C1 segment of cervical spinal cord (tissue), 14 donors: ENCODE measurements at regions not wholly inside any gene's neighbourhood (a gene's known extent, or its start where the extent isn't known, plus 50 kb on each side); places are given as distances from the start of the nearest gene placed in this dataset.
"Not testable (repeated sequence)": the region's sequence is repeated elsewhere in the genome, so short reads cannot be mapped to it uniquely, and the experiment has no call there.

Experiments used
- DNase-seq, 14 donors: peaks; one replicate each; lab custom pipeline; 2025; lab: John Stamatoyannopoulos, UW

DNA sequence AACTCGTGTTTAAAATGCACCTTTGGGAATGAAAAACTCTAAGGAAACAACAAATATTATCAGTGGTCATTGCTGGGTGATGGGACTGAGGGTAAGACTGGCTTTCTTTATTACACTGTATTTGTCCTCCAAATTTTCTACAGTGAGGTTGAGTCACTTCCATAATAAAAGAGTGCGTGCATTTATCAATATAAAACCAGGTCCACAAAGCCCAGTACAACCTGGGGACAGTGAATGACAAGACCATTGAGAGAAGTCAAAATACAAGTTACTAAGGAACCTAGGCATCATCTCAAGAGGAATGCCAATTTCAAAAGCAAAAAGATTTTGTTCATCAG lies 76.4 kb downstream of the MAGED4 start:
- DNase-seq: no peak

DNA sequence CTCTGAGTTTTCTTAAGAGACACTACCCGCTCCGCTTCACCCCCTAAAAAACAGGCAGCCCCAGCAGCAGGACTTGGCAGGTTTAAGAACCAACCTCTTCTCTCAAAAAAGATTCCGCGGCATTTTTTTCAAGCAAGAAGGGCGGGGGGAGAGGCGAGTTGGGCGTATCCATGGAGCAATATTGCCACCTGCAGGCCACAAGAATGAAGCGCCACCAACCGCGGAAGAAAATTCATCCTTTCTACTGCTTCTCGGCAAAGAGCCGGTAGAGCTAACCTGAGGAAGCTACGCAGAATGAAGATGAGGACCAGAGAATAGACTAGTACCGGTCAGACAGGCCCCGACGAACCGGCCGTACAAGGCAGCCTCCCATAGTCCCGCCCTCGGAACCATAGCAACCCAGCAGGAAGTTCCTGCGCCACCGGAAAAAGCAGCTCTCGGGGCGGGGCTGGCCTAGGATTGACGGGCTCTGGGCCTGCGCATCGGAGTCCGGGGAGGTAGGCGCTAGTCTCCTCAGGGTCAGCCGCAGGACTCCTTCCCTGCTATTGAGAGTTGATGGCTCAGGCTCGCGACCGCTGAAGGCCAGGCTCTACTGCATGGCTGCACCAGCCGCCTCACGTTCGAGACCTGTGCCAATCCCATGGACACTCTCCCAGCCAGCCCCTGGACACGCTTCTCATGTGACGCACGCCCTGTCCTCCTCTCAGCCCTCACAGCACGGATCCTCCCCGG lies 76.9 kb downstream of the MAGED4 start:
- peak; percentile 74 to 97 (median 94) for DNase-seq

GRCh38 chrX:52262195-52262546 lies 77.5 kb downstream of the MAGED4 start:
- DNase-seq: peak in 1 of 14 donors; percentile 10

DNA sequence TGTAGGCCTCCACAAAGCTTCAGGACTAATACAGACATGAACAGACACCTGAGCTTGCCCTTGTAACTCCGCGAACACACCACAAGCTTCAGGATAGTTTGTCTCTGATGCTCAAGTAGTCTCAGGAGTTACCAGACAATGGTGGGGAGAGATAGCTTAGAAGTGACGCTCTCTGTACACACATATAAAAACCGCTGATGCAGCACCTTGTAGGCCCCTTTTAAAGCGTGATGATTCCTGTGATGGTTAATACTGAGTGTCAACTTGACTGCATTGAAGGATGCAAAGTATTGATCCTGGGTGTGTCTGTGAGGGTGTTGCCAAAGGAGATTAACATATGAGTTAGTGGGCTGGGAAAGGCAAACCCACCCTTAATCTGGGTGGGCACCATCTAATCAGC lies 78.7 kb downstream of the MAGED4 start:
- no peak for DNase-seq

DNA sequence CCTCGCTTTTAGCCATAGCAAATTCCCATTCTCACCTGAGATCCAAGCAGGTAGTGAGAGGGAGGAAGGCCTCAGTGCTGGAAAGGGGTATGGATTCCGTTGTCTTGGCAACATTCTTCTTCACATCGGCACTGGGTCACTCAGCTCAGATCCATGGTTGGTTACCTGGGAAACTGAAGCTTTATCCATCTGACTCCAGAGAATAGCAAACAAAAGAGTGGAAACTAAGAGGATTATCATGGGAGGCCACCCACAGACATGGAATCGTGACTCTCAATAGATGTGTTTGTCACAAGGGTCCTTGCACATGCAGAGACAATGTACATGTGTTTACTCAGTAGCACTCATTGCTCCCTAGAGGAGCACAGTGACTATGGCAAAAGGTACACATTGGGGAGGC lies 81.0 kb downstream of the MAGED4 start:
- no peak for DNase-seq

DNA sequence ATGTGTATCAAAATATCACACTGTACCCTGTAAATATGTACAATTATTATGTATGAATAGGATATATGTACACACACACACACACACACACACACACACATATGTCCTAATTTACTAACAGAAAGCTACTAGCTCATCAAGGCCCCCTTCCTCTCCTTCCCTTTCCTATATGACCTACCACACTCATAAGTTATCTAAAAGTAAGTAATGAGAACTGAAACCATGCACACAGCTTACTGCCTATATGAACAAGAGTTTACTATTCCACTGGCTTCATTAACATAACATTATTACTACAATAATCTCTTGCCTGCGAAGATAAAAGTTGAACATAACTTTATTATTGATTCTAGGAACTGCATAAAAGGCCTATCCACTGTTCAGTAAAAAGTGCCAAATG lies 83.8 kb downstream of the MAGED4 start:
- not testable (repeated sequence) for DNase-seq

- DNase-seq: no peak
Measured at GRCh38 chrX:52270453-52271116, 85.9 kb downstream of the MAGED4 start.

DNA sequence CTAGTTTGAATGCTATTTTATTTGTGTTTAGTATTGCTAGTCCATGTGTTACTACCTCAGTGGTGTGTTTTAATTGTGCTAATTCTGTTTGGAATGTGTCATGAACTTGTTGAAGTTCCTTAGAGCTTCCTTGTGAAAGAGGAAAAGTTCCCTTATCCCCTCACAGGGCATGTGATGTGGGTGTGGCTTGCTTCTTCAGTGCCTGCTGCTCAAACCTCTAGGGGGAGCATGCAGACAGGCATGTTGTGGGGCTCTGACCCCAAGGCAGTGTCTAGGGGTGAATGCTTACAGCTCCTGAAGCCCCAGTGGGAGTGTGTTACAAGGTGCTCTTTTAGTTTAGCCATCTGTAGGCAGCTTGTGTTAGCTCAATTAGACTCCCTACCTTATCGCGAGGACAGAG lies 86.5 kb downstream of the MAGED4 start:
- no peak for DNase-seq

- DNase-seq: no peak
Measured at GRCh38 chrX:52277666-52278065, 91.2 kb upstream of the XAGE2 start.

GRCh38 chrX:52280812-52281211 lies 88.0 kb upstream of the XAGE2 start:
- no peak for DNase-seq

GRCh38 chrX:52284865-52285264 lies 84.0 kb upstream of the XAGE2 start:
- no peak for DNase-seq

GRCh38 chrX:52298968-52299367 lies 69.9 kb upstream of the XAGE2 start:
- DNase-seq: not testable (repeated sequence)

GRCh38 chrX:52308532-52308931 lies 60.3 kb upstream of the XAGE2 start:
- DNase-seq: not testable (repeated sequence)
